SK-N-SH (cell line): ENCODE measurements at regions not wholly inside any gene's neighbourhood (a gene's known extent, or its start where the extent isn't known, plus 50 kb on each side); places are given as distances from the start of the nearest gene placed in this dataset.

ENCODE experiments used
- ELF1 ChIP-seq: IDR thresholded peaks from 2 replicates; pipeline ENCODE4 v1.4.0; 2012
- MAX ChIP-seq: IDR thresholded peaks from 2 replicates; pipeline ENCODE4 v1.4.0; 2012; ENCODE audit warnings: low read depth
- NFIC ChIP-seq: IDR thresholded peaks from 2 replicates; pipeline ENCODE4 v1.4.0; 2012; ENCODE audit warnings: borderline replicate concordance
- POLR2AphosphoS5 ChIP-seq: IDR thresholded peaks from 2 replicates; pipeline ENCODE4 v1.6.1; 2012; ENCODE audit warnings: low read depth, low read length
- TAF1 ChIP-seq: IDR thresholded peaks from 2 replicates; pipeline ENCODE4 v1.6.1; 2012; ENCODE audit warnings: low read depth, mild to moderate bottlenecking, low read length, moderate library complexity, borderline replicate concordance
- TCF12 ChIP-seq: IDR thresholded peaks from 2 replicates; pipeline ENCODE4 v1.4.0; 2012
- YY1 ChIP-seq: IDR thresholded peaks from 2 replicates; pipeline ENCODE4 v1.4.0; 2012; ENCODE audit warnings: low read depth, mild to moderate bottlenecking
- TF ChIP-seq, protein P1 (sequence below): IDR thresholded peaks from 2 replicates; pipeline ENCODE4 v1.6.1; 2012; ENCODE audit warnings: mild to moderate bottlenecking, low read depth, low read length, moderate library complexity
- TF ChIP-seq, protein P2 (sequence below): fragments of 200-600 bp; sonication (generic); IDR thresholded peaks from 2 replicates; pipeline ENCODE4 v1.6.1; 2017; ENCODE audit warnings: antibody characterized with exemption, mild to moderate bottlenecking, moderate library complexity

DNA sequence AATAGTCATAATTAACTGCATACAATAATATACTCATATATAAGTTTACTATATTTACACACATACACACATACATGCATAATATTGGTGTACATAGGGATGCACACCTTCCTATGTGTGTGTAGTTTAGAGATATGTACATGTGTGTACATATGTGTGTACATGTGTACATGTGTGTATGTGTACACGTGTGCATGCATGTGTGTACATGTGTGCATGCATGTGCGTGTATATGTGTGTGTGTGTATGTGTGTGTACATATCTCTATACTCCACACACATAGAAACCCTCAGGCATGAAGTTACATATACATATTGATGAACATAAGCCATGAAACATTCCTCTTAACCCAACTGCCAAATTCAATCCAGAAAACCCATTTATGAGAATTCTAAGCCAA, 547.8 kb downstream of the TLR4 start:
- TF ChIP-seq TAF1 (no peak), POLR2AphosphoS5 (no peak), MAX (no peak), NFIC (no peak), TCF12 (no peak), ELF1 (no peak), YY1 (no peak)
- TF ChIP-seq, protein P1, sequence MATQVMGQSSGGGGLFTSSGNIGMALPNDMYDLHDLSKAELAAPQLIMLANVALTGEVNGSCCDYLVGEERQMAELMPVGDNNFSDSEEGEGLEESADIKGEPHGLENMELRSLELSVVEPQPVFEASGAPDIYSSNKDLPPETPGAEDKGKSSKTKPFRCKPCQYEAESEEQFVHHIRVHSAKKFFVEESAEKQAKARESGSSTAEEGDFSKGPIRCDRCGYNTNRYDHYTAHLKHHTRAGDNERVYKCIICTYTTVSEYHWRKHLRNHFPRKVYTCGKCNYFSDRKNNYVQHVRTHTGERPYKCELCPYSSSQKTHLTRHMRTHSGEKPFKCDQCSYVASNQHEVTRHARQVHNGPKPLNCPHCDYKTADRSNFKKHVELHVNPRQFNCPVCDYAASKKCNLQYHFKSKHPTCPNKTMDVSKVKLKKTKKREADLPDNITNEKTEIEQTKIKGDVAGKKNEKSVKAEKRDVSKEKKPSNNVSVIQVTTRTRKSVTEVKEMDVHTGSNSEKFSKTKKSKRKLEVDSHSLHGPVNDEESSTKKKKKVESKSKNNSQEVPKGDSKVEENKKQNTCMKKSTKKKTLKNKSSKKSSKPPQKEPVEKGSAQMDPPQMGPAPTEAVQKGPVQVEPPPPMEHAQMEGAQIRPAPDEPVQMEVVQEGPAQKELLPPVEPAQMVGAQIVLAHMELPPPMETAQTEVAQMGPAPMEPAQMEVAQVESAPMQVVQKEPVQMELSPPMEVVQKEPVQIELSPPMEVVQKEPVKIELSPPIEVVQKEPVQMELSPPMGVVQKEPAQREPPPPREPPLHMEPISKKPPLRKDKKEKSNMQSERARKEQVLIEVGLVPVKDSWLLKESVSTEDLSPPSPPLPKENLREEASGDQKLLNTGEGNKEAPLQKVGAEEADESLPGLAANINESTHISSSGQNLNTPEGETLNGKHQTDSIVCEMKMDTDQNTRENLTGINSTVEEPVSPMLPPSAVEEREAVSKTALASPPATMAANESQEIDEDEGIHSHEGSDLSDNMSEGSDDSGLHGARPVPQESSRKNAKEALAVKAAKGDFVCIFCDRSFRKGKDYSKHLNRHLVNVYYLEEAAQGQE: no peak
- TF ChIP-seq, protein P2, sequence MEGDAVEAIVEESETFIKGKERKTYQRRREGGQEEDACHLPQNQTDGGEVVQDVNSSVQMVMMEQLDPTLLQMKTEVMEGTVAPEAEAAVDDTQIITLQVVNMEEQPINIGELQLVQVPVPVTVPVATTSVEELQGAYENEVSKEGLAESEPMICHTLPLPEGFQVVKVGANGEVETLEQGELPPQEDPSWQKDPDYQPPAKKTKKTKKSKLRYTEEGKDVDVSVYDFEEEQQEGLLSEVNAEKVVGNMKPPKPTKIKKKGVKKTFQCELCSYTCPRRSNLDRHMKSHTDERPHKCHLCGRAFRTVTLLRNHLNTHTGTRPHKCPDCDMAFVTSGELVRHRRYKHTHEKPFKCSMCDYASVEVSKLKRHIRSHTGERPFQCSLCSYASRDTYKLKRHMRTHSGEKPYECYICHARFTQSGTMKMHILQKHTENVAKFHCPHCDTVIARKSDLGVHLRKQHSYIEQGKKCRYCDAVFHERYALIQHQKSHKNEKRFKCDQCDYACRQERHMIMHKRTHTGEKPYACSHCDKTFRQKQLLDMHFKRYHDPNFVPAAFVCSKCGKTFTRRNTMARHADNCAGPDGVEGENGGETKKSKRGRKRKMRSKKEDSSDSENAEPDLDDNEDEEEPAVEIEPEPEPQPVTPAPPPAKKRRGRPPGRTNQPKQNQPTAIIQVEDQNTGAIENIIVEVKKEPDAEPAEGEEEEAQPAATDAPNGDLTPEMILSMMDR: no peak
